Astrocyte of the spinal cord (primary cell): ENCODE measurements at regions not wholly inside any gene's neighbourhood (a gene's known extent, or its start where the extent isn't known, plus 50 kb on each side); places are given as distances from the start of the nearest gene placed in this dataset.

ENCODE experiments used
- DNase-seq: peaks from one replicate; pipeline ENCODE4 v3.0.0; 2011; ENCODE audit warnings: low read depth, low spot score
- H3K4me3 ChIP-seq: 2 replicates; pipeline ENCODE4 v1.5.1; 2011; ENCODE audit warnings: low read depth, mild to moderate bottlenecking, low read length, moderate library complexity
- in situ Hi-C: cut with HindIII; loops from 2 replicates; pipeline ENCODE4 v1.10.0; 2017; ENCODE audit warnings: low sequenced_read_pairs
- TF ChIP-seq, protein P1 (sequence below): IDR thresholded peaks from 2 replicates; pipeline ENCODE4 v1.5.1; 2012; ENCODE audit warnings: low read depth, mild to moderate bottlenecking, low read length, inconsistent platforms

- in situ Hi-C loops: no loop called here
- DNase-seq: no peak
- H3K4me3 ChIP-seq: no peak overlapping the region
- TF ChIP-seq, protein P1, sequence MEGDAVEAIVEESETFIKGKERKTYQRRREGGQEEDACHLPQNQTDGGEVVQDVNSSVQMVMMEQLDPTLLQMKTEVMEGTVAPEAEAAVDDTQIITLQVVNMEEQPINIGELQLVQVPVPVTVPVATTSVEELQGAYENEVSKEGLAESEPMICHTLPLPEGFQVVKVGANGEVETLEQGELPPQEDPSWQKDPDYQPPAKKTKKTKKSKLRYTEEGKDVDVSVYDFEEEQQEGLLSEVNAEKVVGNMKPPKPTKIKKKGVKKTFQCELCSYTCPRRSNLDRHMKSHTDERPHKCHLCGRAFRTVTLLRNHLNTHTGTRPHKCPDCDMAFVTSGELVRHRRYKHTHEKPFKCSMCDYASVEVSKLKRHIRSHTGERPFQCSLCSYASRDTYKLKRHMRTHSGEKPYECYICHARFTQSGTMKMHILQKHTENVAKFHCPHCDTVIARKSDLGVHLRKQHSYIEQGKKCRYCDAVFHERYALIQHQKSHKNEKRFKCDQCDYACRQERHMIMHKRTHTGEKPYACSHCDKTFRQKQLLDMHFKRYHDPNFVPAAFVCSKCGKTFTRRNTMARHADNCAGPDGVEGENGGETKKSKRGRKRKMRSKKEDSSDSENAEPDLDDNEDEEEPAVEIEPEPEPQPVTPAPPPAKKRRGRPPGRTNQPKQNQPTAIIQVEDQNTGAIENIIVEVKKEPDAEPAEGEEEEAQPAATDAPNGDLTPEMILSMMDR: no peak
Observed at GRCh38 chr10:71032887-71033286, 144.5 kb upstream of the PCBD1 start.

- in situ Hi-C loops: no loop called here
- TF ChIP-seq, protein P1: no peak
- DNase-seq: no peak
- H3K4me3 ChIP-seq: no peak overlapping the region
Observed at GRCh38 chr10:71033396-71033980, 145.1 kb upstream of the PCBD1 start.

DNA sequence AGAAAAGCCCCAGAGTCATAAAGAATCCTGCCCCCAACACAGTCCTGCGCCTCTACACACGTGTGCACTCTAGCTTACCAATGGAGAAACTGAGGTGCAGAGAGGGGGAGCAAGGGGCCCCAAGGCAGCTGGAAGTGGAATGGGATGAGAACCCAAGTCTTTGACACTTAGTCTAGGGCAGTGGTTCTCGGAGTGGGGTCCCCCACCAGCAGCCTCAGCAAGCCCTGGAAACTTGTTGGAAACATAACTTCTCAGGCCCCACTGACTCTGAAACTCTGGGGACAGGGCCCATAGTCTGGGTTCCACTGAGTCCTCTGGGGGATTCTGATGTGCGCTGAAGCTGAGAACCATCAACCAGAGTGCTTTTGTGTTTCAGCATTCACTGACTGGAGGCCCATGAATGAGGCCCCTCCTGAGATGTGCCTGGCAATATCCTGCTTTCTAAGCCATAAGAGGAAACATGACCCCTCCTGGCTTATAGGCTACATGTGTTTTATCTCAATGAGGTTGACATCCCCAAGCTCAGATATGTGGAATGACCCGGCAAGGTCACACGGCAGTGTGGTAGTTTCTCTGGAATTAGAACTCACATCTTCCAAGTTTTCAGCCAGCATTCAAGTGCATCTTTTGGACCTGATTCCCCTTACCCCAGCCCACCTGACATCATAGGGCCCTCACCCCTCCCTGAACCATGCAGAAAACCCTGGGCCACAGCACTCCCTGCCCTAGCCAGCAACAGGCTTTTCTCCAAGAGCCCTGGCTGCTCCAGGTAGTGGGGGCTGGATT is 147.3 kb upstream of the PCBD1 start:
- in situ Hi-C loops: no loop called here
- no peak for DNase-seq
- H3K4me3 ChIP-seq: no peak overlapping the region
- TF ChIP-seq, protein P1: no peak

DNA sequence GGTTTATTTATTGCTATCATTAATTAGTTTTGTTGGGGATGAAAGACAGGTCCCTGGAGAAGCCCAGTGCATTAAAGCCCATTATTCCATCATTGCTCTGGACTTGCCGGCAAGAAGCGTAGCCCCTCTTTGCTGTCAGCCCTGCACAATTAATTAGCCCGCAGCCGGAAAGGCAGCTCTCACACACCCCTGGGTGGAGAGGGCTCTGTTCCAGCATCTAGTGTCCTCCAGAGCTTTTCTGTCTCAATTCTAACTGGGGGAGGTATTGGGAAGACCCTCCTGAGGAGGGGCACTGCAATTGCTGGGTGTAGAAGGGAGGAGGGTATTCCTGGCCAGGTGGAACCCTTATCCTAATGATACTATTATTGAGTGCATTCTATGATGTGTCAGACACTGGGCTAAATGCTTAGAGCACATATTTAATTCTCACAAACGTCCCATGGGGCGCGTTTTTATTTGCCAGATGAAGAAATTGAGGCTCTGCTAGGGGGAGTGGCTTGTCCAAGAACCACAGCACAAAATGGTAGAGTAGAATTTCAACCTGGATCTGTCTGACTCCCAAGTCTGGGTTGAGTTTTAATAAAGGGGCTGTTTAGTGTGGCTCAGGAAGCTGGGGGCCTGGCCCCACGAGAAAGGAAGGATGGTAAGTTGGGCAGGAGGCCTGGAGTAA is 148.1 kb upstream of the PCBD1 start:
- TF ChIP-seq, protein P1: no peak
- no peak overlapping the region for H3K4me3 ChIP-seq
- in situ Hi-C loops: no loop called here
- DNase-seq: no peak

GRCh38 chr10:71038091-71038633 is 149.8 kb upstream of the PCBD1 start:
- in situ Hi-C loops: no loop called here
- no peak for DNase-seq
- TF ChIP-seq, protein P1: no peak
- no peak overlapping the region for H3K4me3 ChIP-seq

DNA sequence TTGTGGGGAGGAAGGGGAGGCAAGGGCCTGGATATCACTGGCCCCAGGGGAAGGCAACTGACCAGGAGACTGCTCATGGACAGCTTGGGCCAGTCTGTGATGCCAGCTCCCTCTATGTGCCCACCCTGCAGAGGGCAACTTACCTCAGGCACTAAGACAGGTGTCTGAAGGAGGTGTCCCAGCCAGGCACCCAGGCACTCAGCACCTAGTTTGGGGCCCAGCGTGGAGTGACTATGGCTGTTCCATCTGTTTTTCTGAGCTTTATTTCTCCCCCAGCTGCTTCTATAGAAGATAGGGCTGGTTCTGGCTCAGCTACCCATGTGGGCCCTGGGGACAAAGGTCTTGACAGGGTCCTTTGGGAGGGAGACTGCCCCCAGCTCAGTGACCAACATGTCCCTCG is 150.6 kb upstream of the PCBD1 start:
- TF ChIP-seq, protein P1: no peak
- in situ Hi-C loops: no loop called here
- DNase-seq: no peak
- no peak overlapping the region for H3K4me3 ChIP-seq
